GM12874 (cell line): ENCODE measurements at regions not wholly inside any gene's neighbourhood (a gene's known extent, or its start where the extent isn't known, plus 50 kb on each side); places are given as distances from the start of the nearest gene placed in this dataset.
A peak's percentile ranks its signal among the peaks of the same experiment; 100 is the strongest.

Experiments
- CTCF ChIP-seq: IDR thresholded peaks from 2 replicates; pipeline ENCODE4 v1.5.1; 2011; ENCODE audit warnings: low read depth, mild to moderate bottlenecking, control low read depth, low read length, moderate library complexity; ENCODE audit not compliant: insufficient read depth

- TF ChIP-seq CTCF: no peak
Measured at GRCh38 chr11:67745181-67745726, 70.8 kb upstream of the ALDH3B2 start.

- TF ChIP-seq CTCF: peak; percentile 48; the same call in 1 of the 2 replicates
Measured at GRCh38 chr11:67732045-67732787, 57.8 kb upstream of the ALDH3B2 start.

- TF ChIP-seq CTCF: no peak
Measured at GRCh38 chr11:67731583-67731982, 57.2 kb upstream of the ALDH3B2 start.
